NT2/D1 (cell line): ENCODE measurements at regions not wholly inside any gene's neighbourhood (a gene's known extent, or its start where the extent isn't known, plus 50 kb on each side); places are given as distances from the start of the nearest gene placed in this dataset.

Experiments used
- YY1 ChIP-seq: IDR thresholded peaks from 2 replicates; pipeline ENCODE4 v1.6.1; 2011; ENCODE audit not compliant: insufficient read length, insufficient read depth
- ZNF274 ChIP-seq: IDR thresholded peaks from 2 replicates; pipeline ENCODE4 v1.6.1; 2011; ENCODE audit warnings: mild to moderate bottlenecking, low read depth, low read length

GRCh38 chr10:123413353-123413752 is 252.8 kb upstream of the GPR26 start:
- TF ChIP-seq ZNF274: no peak
- no peak for TF ChIP-seq YY1
